Stimulated activated naive CD8-positive, alpha-beta T cell treated with anti-CD3 and anti-CD28 coated beads, Interleukin-15, amount 100 ng/mL, for 72 hours (primary cell): ENCODE measurements at regions not wholly inside any gene's neighbourhood (a gene's known extent, or its start where the extent isn't known, plus 50 kb on each side); places are given as distances from the start of the nearest gene placed in this dataset.

Source experiments
- ATAC-seq: fragments of 150-1000 bp; cut with Tn5 transposase; 2 replicates; pipeline ENCODE4 v1.10.0; 2021; ENCODE audit warnings: mild to moderate bottlenecking, moderate library complexity
- DNase-seq, 2 donors: peaks; one replicate each; pipeline ENCODE4 v3.0.0; 2021 to 2022
- H3K27ac Mint-ChIP-seq, 2 donors: one replicate each; pipeline ENCODE4 v1.8.0; 2022; ENCODE audit warnings: mild to moderate bottlenecking in 2 of 2, mixed read lengths in 2 of 2, moderate library complexity in 2 of 2
- H3K27me3 Mint-ChIP-seq: one replicate; pipeline ENCODE4 v1.8.0; 2022; ENCODE audit warnings: mixed read lengths
- H3K4me1 Mint-ChIP-seq: one replicate; pipeline ENCODE4 v1.8.0; 2022; ENCODE audit warnings: mild to moderate bottlenecking, mixed read lengths
- H3K4me3 Mint-ChIP-seq, 2 donors: one replicate each; pipeline ENCODE4 v1.8.0; 2022; ENCODE audit warnings: mild to moderate bottlenecking in 2 of 2, mixed read lengths in 2 of 2, moderate library complexity in 1 of 2
- H3K9me3 Mint-ChIP-seq, 2 donors: one replicate each; pipeline ENCODE4 v1.8.0; 2022; ENCODE audit warnings: mixed read lengths in 2 of 2

DNA sequence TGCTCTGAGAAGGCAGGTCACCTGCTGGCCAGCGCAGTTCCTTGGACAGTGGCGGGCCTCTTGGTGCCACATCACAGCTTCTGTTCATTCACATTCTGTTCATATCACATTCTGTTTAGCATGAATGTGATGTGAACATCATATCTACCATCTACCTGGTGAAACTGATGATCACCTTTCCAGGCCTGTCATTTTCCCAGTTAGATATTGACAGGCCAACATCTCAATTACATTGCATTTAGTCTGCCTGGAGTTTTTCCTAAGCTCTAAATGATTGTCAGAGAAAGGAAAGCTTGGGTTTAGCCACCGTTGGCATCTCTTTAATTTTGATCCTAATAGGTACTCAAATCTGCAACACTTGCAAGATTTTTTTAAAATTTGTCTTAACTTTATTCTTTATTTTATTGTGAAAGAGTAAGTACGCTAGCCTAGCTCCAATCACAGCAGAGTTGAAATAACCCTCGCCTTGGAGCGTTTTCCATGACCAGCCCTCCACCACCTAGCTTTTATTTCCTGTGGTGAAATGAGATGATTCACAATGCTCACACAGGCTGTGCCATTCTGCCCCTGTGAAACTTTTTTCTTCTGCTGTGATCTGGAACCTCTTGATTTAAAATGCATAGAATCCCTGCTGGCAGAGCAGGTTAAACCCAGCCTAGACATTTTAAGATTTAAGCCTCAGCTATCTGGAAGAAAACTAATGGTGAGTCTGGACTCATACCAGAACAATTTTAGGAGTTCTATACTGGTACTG lies 225.0 kb downstream of the ESM1 start:
- ATAC-seq (no peak), DNase-seq (no peak)
- Mint-ChIP-seq H3K27ac (no peak overlapping the region), H3K4me1 (peaks cover 25% of the 10 kb centered on the region), H3K27me3 (no peaks in the 10 kb centered on the region), H3K4me3 (no peak overlapping the region), H3K9me3 (peaks cover 7 to 8% of the 10 kb centered on the region in 2 donors)

- ATAC-seq (no peak), DNase-seq (no peak)
- Mint-ChIP-seq H3K9me3 (peaks cover 7 to 8% of the 10 kb centered on the region in 2 donors), H3K4me3 (no peak overlapping the region), H3K27ac (no peak overlapping the region), H3K4me1 (peaks cover 25% of the 10 kb centered on the region), H3K27me3 (no peaks in the 10 kb centered on the region)
These were observed 227.4 kb downstream of the ESM1 start for GRCh38 chr5:54758038-54758437.

- peaks cover 7 to 8% of the 10 kb centered on the region in 2 donors for H3K9me3 Mint-ChIP-seq
- peak overlapping the region in 1 of 2 donors; percentile 19 for H3K27ac Mint-ChIP-seq
- ATAC-seq (no peak), DNase-seq (no peak)
- no peak overlapping the region for H3K4me3 Mint-ChIP-seq
- peaks cover 25% of the 10 kb centered on the region for H3K4me1 Mint-ChIP-seq
- no peaks in the 10 kb centered on the region for H3K27me3 Mint-ChIP-seq
These were observed 227.9 kb downstream of the ESM1 start for GRCh38 chr5:54757541-54757940.

GRCh38 chr5:54756796-54757402 lies 228.5 kb downstream of the ESM1 start:
- ATAC-seq (peak; percentile 26), DNase-seq (no peak)
- H3K4me1 Mint-ChIP-seq: peaks cover 25% of the 10 kb centered on the region
- no peak overlapping the region for H3K27ac Mint-ChIP-seq
- no peaks in the 10 kb centered on the region for H3K27me3 Mint-ChIP-seq
- peaks cover 7 to 8% of the 10 kb centered on the region in 2 donors for H3K9me3 Mint-ChIP-seq
- H3K4me3 Mint-ChIP-seq: no peak overlapping the region

GRCh38 chr5:54756301-54756700 lies 229.1 kb downstream of the ESM1 start:
- Mint-ChIP-seq H3K27me3 (no peaks in the 10 kb centered on the region), H3K27ac (peak overlapping the region in 1 of 2 donors; percentile 78), H3K9me3 (peaks cover 7 to 8% of the 10 kb centered on the region in 2 donors), H3K4me1 (peaks cover 25% of the 10 kb centered on the region), H3K4me3 (no peak overlapping the region)
- DNase-seq (no peak), ATAC-seq (no peak)

GRCh38 chr5:54754878-54755277 lies 230.5 kb downstream of the ESM1 start:
- DNase-seq (no peak), ATAC-seq (no peak)
- no peaks in the 10 kb centered on the region for H3K27me3 Mint-ChIP-seq

DNA sequence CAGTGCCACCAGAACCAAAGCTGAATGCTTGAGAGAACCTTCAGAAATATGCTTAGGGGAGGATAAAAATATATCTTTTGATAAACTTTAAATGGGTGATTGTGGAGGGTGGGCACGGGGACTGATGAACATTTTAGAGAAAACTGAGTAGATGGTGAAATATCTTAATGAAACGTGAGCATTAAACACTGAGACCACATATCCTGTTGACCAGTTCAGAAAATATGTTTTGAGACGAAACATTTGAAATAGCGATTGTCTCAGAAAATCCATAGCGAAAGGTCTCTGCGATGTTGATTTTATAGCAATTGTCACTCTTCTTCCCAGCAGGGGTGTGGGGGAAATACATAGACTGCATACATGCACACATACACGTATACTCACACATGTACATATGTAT lies 231.0 kb downstream of the ESM1 start:
- H3K27me3 Mint-ChIP-seq: no peaks in the 10 kb centered on the region
- H3K4me3 Mint-ChIP-seq: no peak overlapping the region
- peaks cover 7 to 12% of the 10 kb centered on the region in 2 donors for H3K9me3 Mint-ChIP-seq
- H3K4me1 Mint-ChIP-seq: peaks cover 18% of the 10 kb centered on the region
- no peak for DNase-seq
- H3K27ac Mint-ChIP-seq: no peak overlapping the region
- ATAC-seq: no peak

More at GRCh38 chr5:54754878-54755277, 230.5 kb downstream of the ESM1 start:
- Mint-ChIP-seq H3K4me3 (no peak overlapping the region), H3K9me3 (peaks cover 7 to 12% of the 10 kb centered on the region in 2 donors), H3K4me1 (peaks cover 18% of the 10 kb centered on the region), H3K27ac (no peak overlapping the region)

GRCh38 chr5:54753753-54754152 lies 231.6 kb downstream of the ESM1 start:
- Mint-ChIP-seq H3K4me1 (peaks cover 18% of the 10 kb centered on the region), H3K9me3 (peaks cover 7 to 12% of the 10 kb centered on the region in 2 donors), H3K27me3 (no peaks in the 10 kb centered on the region), H3K27ac (no peak overlapping the region), H3K4me3 (no peak overlapping the region)
- DNase-seq: no peak
- ATAC-seq: no peak

DNA sequence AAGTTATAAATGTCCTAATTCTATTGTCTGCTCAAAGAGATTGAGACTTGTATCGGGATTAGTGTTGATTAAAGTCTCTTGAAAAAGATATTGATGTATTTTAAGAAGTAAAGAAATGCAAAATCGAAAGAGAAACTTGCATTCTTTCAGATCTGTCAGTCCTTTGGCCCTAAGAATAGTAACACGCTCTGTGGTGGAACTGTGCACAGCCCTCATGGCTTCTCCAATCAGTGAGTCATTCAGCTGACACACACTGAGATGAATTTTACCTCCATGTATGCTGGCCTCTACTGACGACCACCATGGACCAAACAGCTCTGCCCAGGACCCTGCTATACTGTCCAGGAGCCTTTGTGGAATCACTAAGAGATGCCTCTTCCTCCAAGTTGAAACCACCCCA lies 232.4 kb downstream of the ESM1 start:
- H3K27ac Mint-ChIP-seq: no peak overlapping the region
- peaks cover 7 to 12% of the 10 kb centered on the region in 2 donors for H3K9me3 Mint-ChIP-seq
- H3K4me3 Mint-ChIP-seq: no peak overlapping the region
- H3K4me1 Mint-ChIP-seq: peaks cover 18% of the 10 kb centered on the region
- no peaks in the 10 kb centered on the region for H3K27me3 Mint-ChIP-seq
- DNase-seq (no peak), ATAC-seq (no peak)

GRCh38 chr5:54748527-54748926 lies 231.0 kb downstream of the SNX18 start:
- Mint-ChIP-seq H3K9me3 (peaks cover 0 to 3% of the 10 kb centered on the region in 2 donors), H3K4me3 (no peak overlapping the region), H3K4me1 (peaks cover 10% of the 10 kb centered on the region), H3K27me3 (no peaks in the 10 kb centered on the region), H3K27ac (no peak overlapping the region)
- no peak for ATAC-seq
- no peak for DNase-seq

DNA sequence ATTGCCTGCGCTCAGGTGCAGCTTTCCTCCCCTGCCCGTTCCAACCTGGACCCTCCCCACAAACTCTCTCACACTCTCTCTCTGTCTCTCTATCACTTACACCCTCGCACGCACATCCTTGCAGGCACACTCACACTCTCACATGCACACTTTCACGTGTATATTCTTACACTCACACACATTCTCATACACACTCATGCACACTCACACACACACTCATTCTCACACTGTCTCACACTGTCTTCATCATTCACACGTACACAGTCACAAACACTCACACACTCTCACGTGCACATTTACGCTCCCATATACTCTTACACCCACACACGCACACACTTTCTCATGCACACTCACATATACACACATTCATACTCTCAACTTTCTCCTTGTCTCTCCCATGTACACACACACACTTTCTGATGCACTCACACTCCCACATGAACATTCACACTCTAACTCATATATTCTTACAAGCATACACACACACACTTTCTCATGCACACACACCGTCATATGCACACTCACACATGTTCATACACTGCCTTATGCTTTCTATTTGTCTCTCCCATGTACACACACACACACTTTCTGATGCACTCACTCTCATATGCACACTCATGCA lies 229.3 kb downstream of the SNX18 start:
- peaks cover 10% of the 10 kb centered on the region for H3K4me1 Mint-ChIP-seq
- ATAC-seq (no peak), DNase-seq (no peak)
- H3K27ac Mint-ChIP-seq: no peak overlapping the region
- H3K27me3 Mint-ChIP-seq: no peaks in the 10 kb centered on the region
- peaks cover 0 to 3% of the 10 kb centered on the region in 2 donors for H3K9me3 Mint-ChIP-seq
- no peak overlapping the region for H3K4me3 Mint-ChIP-seq

DNA sequence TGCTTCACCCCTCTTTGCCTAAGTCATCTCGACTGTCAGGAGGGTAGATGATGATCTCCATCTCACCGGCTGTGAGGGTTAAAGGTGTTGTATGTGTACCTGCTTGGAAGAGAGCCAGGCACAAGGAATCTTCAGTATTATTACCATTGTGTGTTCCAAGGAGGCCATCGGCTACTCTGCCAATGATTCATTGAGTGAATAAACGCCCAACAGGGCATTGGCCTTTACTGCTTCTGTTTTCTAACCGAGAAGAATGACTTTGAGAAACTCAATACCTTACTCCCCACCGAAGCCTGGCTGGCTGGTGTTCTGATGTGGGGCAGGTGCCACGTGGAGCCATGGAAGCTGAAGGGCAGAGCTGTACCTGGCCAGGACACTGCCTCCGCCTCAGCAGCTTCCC lies 228.8 kb downstream of the SNX18 start:
- DNase-seq (no peak), ATAC-seq (no peak)
- Mint-ChIP-seq H3K4me3 (no peak overlapping the region), H3K9me3 (peaks cover 0 to 3% of the 10 kb centered on the region in 2 donors), H3K27ac (no peak overlapping the region), H3K27me3 (no peaks in the 10 kb centered on the region), H3K4me1 (peaks cover 10% of the 10 kb centered on the region)

- no peaks in the 10 kb centered on the region for H3K9me3 Mint-ChIP-seq
- H3K27ac Mint-ChIP-seq: no peak overlapping the region
- H3K27me3 Mint-ChIP-seq: peaks cover under 1% of the 10 kb centered on the region
- H3K4me3 Mint-ChIP-seq: no peak overlapping the region
- DNase-seq (no peak), ATAC-seq (peak; percentile 35)
- peaks cover 10% of the 10 kb centered on the region for H3K4me1 Mint-ChIP-seq
These were observed 228.0 kb downstream of the SNX18 start for GRCh38 chr5:54745599-54745998.

- Mint-ChIP-seq H3K4me1 (peaks cover 14% of the 10 kb centered on the region), H3K27ac (peak overlapping the region; percentile 29 to 57), H3K4me3 (no peak overlapping the region), H3K9me3 (no peaks in the 10 kb centered on the region), H3K27me3 (peaks cover 11% of the 10 kb centered on the region)
- DNase-seq (peak in 1 of 2 donors; percentile 14), ATAC-seq (peak; percentile 79)
These were observed 226.6 kb downstream of the SNX18 start for GRCh38 chr5:54743997-54744788.

DNA sequence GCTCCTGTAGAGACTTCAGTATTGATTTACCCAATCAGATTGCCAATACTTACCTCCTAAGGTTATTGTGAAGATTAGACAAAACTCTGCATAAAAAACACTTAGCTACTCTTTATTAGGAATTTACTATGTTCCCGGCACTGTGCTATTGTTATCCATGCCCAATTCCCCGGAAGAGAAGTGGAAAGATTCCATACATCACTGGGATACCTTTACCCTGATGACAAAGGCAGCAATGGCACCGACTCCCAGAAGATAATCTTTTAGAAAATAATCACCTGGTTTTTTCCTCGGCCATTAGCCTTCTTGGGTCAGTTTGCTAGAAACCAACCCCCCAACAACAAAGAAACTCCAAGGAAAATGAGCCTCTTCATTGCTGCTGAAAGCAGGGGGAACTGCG lies 226.0 kb downstream of the SNX18 start:
- Mint-ChIP-seq H3K4me1 (peaks cover 17% of the 10 kb centered on the region), H3K27me3 (peaks cover 11% of the 10 kb centered on the region), H3K27ac (no peak overlapping the region), H3K4me3 (no peak overlapping the region), H3K9me3 (no peaks in the 10 kb centered on the region)
- ATAC-seq: no peak
- DNase-seq: no peak
